Embryonic facial prominence (tissue), 1 donor: ENCODE measurements at regions not wholly inside any gene's neighbourhood (a gene's known extent, or its start where the extent isn't known, plus 50 kb on each side); places are given as distances from the start of the nearest gene placed in this dataset.
"Not testable (repeated sequence)": the region's sequence is repeated elsewhere in the genome, so short reads cannot be mapped to it uniquely, and the experiment has no call there.

Experiments
- DNase-seq: peaks from one replicate; pipeline ENCODE4 v3.0.0-alpha.2; 2016; ENCODE audit errors: extremely low spot score

DNA sequence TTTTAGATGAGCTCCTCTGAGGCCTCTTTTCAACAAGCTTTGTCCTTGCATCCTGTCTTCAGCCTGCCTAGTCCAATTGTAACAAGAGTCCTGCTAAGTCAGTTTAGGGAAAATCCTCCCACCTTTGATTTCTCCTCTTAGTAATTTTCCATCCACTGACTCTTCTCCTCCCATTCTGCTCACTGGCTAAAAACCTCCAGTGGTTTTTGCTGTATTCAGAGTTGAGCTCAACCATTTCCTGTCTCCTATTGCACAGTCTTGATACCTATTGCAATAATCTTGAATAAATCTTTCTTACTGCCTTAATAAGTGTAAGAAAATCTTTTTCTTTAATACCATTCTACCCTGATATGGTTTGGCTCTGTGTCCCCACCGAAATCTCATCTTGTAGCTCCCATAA is 117.8 kb upstream of the ENPP6 start:
- DNase-seq = no peak

- DNase-seq = not testable (repeated sequence)
Measured at GRCh38 chr4:184333446-184333845, 115.8 kb upstream of the ENPP6 start.

DNA sequence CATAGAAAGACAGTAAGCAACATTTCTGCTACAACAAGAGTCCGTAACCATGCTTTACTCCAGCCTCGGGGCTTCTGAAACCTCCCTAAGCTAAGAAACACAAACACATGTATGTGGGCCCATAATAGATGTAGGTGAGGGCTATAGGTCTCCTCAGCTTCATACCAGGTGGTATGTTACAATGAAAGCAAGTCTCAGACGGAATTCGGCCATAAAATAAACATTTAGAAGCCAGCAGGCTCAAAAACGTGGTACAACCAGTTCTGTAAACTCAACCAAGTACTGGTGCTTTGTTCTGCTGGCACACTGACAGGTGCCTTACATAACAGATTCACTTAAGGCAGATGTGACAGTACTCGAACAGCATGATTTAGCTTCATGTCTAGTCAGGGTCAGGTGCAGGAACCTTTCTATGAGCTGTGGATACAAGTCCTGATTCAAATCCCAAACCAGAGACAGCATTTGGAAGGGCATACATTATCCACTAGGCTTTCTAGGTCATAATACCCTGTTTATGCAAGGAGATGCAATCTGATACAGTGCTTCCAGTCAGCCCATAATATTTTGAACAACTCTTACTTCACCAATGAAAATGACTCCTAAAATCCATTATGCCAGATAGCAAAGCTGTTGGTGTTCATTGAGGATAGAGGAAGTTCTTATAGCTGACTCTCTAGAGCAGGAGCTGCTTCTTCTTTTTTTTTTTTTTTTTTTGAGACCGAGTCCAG is 113.8 kb upstream of the ENPP6 start:
- no peak for DNase-seq

DNA sequence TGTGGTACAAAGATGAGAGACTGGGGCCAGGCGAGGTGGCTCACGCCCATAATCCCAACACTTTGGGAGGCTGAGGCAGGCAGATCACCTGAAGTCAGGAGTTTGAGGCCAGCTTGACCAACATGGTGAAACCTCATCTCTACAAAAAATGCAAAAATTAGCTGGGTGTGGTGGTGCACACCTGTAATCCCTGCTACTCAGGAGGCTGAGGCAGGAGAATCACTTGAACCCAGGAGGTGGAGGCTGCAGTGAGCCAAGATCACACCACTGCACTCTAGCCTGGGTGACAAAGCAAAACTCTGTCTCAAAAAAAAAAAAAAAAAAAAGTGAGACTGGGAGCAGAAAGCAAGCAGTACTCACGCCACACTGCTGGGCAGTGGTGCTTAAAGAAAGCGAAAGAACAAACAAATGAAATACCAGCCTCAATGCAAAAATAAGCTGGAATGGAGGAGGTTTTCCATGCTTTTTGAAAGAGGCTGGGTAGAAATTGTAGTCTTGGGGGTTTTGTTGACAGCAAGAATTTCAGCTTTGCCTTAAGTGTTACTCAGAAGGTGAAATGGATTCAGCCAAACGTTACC is 112.9 kb upstream of the ENPP6 start:
- not testable (repeated sequence) for DNase-seq

DNA sequence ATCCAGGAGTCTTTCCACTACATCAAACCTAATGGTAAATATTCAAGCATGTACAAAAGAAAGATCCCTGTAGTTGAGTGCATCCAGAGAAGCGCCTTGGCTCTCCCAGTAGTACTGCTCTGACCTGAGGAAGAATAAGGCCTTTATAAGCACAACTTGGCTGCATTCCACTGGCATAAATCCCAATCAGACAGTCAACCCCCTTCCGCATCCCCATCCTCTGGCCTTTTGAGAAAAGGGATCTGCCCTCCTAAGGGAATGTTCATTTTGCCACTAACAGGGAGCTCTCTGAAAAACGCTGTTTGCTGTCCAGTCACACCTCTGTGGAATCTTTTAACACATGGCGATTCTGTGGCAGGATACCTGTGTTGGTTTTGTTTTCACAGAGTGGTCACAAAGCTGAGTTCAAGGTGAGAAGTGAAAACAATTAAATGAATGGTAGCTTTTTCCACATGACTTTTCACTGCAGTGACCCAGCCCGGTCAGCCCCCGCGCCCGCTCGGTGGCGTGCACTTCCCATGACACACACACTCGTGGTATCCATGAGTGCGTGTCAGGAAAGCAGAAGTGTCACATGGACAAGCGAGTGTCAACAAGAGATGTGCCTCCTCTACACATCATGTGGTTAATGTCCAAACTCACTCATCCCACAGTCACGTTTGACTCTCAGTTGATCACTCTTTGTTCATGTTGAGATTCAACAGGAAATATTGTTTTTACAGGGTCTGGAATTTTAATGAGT is 112.2 kb upstream of the ENPP6 start:
- no peak for DNase-seq

- no peak for DNase-seq
Measured at GRCh38 chr4:184329235-184329634, 111.6 kb upstream of the ENPP6 start.

DNA sequence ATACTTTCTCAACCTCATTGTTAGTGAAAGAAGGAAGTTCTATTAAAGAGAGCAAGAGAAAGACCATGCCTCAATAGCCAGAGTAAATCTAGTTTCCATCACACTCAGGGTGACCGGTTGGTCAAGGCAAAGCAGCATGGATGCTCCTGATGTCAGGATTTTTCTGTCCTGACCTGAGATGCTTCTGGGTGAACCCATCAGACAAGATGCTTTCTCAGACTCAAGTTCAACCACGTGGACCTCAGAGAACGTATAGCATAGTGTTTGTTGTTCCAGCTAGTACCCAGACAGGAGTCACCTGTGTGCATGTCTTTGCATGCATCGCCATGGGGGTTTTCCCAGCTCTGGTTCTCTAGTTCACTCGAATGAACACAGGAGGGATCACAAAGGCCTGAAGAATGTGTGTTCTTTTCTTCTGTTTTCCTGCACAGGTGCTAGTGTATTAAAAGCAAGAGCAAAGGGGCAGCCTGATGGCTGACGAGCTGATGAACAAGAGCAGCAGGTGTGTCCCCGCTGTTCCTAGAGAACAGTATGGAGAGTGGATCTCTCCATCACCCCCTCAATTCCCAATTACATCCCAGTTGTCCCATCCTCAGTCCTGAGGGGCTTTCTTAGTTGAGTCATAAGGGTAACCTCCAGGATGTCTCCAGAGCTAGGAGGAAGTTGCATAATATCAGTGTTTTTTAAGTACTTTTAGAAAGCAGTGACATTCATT is 110.5 kb upstream of the ENPP6 start:
- DNase-seq = no peak

DNA sequence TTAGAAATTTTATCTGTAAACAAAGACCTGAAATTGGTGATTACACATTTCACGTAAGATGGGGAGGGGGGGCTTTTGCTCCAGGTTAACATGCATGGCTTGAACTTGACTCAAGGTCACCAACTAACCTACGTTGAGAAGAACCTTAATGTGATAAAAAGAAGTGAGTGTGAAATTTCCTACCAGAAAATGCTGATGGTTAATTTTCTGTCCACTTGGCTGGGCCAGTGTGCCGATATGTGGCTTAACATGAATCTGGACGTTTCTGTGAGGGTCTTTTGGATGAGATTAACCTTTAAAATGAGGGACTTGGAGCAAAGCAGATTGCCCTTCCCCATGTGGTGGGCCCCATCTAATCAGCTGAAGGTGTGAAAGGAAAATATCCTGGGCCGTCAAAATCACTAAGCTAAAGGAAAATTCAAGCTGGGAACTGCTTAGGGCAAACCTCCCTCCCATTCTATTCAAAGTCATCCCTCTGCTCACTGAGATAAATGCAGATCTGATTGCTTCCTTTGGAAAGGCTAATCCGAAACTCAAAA is 107.3 kb upstream of the ENPP6 start:
- no peak for DNase-seq

GRCh38 chr4:184322328-184323025 is 104.8 kb upstream of the ENPP6 start:
- no peak for DNase-seq

DNA sequence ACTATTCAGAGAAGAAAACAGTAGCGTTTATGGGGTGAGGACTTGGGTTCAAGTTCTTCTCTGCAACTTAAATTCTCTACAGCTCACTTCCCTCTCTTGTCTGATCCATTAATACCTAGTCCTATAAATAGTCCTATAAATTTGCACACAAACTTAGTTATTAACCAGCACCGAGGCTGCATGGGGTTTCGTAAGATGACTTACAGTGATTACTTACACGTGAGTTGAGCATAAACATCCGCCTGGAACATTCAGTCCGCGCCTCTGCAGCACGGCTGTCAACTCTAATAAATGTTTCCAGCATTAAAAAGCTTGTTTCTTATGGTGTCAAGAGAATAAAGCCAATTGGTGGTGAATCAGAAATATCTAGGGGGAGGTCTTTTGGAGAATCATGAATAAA is 103.0 kb upstream of the ENPP6 start:
- no peak for DNase-seq

GRCh38 chr4:184318852-184319251 is 101.2 kb upstream of the ENPP6 start:
- no peak for DNase-seq

GRCh38 chr4:184317234-184317918 is 99.7 kb upstream of the ENPP6 start:
- DNase-seq = no peak

- DNase-seq = no peak
Measured at GRCh38 chr4:184316821-184317220, 99.1 kb upstream of the ENPP6 start.

- DNase-seq = no peak
Measured at GRCh38 chr4:184315675-184316359, 98.1 kb upstream of the ENPP6 start.

DNA sequence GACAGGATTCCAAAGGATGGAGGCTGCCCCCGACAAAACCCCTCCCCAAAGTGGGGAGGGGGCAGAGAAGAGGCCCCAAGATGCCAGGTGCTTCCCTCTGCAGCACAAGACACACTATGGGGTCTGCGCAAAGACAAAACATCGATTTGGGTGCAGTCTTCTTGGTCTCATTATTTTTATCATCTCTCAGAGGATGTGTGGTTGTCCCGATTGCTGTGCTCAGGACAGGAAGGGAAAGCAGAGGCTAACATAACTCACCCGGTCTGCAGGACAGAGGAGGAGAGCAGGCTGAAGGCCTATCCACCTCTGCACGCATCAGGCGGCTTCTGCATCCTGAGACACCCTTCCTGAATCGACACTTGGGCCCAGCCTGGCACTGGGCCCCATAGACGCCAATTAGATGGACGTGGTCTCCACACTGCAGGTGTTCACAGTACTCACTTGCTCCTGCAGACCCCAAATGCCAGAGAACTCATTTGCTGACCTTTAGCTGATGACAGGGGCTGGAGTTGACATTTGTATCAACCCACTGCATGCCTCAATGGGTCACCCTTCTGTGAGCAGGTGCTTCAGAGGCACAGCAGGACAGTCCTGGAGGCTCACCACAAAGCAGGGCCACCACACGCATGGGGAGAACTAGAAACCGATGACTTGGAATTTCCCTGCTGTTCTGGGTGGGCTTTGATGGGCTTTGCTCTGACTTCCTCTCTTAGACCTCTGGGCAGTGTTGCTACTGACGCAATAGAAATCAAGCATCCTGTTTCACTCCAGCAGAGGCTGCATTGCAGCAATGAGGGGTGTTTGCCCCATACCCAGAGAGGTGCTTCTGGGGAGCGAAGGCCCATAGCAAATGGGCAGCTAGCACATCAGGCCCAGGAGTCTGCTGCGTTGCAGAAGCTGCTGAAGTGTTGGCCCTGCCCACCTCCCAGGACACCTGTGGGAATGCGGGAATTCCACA is 96.3 kb upstream of the ENPP6 start:
- no peak for DNase-seq

DNA sequence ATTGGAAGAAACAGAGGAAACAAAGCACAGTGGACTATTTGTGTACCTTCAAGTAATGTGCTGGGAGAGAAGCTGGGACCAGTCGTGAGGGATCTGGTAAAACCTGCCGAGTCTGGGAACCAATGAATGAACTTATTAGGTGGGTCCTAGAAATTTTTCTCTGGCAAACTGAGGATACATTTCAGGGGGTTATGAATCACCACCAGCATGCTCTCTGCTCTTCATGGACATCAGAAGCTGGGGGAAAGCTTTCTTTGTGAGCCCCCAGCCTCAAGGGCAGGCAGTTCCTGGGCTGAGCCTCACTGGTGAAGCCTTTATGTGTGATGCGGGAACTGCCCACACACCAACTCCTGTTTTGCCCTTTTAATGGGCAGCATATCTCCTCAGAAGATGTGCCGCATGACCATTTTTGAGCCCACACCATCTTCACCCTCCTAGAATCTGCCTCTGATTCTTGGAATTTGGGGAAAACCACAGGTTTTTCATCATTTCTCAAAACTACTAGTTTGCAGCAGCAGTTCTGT is 95.4 kb upstream of the ENPP6 start:
- DNase-seq = no peak

DNA sequence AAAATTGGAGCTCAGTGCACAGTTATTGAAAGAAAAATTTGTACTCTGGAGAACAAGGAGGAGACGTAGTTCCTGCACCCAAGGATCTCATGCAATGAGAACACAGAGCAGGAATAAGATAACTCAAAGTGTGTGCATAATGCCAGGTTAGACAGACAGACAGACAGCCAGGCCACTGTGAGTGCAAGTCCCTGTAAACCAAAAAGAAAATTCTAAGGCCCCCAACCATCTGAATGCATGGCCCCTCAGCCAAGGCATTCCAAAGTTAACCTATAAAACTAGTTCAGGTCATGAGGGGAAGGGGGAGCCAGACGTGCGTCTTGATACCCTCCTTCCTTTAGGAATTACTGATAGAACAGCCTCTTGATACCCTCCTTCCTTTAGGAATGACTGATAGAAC is 94.5 kb upstream of the ENPP6 start:
- DNase-seq = no peak

DNA sequence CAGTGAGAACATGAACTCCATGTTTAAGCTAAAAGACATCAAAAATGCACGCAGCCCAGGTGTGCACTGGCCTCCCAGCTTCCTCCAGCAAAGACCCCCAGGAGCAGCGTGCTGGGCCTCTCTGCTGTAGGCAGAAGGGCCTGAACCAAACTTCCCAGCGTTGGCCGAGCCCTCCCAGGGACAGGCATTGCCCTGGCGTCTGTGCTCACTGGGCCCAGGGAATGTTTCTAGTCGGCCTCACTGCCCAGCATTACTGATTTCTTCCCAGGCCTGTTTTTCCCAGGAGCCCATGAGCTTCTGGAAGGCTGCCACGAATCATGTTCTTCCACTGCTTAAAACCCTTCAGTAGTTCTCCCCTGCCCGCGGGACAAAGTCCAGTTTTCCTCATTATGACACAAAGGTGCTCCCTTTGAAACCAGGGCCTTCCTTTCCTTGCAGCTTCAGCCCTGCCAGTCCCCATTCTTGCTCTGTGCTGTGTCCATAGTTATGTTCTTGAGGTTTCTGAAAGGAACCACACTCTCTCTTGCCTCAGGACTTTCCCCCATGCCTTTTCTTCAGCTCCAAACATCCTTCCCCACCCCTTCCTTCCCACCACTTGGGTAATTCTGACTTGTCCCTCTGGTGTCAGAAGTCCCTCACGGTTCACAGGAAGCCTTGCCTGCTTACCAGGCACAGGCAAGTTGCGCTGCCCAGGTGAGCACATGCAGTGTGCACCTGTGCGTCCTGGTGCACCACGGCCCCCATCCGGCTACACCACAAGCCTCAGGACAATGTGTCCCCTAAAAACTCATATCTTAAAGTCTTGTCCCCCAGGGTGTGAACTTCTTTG is 93.4 kb upstream of the ENPP6 start:
- no peak for DNase-seq
